NT2/D1 (cell line): ENCODE measurements at regions not wholly inside any gene's neighbourhood (a gene's known extent, or its start where the extent isn't known, plus 50 kb on each side); places are given as distances from the start of the nearest gene placed in this dataset.

Experiments used
- SUZ12 ChIP-seq: IDR thresholded peaks from 2 replicates; pipeline ENCODE4 v1.6.1; 2011; ENCODE audit not compliant: insufficient read length, insufficient read depth; ENCODE audit errors: extremely low read depth
- YY1 ChIP-seq: IDR thresholded peaks from 2 replicates; pipeline ENCODE4 v1.6.1; 2011; ENCODE audit not compliant: insufficient read length, insufficient read depth
- ZNF274 ChIP-seq: IDR thresholded peaks from 2 replicates; pipeline ENCODE4 v1.6.1; 2011; ENCODE audit warnings: mild to moderate bottlenecking, low read depth, low read length

- TF ChIP-seq ZNF274 (no peak), SUZ12 (no peak), YY1 (no peak)
Measured at GRCh38 chr10:31152421-31153135, 120.9 kb upstream of the ZNF438 start.
